Caki2 (cell line): ENCODE measurements at regions not wholly inside any gene's neighbourhood (a gene's known extent, or its start where the extent isn't known, plus 50 kb on each side); places are given as distances from the start of the nearest gene placed in this dataset.
"Not testable (repeated sequence)": the region's sequence is repeated elsewhere in the genome, so short reads cannot be mapped to it uniquely, and the experiment has no call there.

Experiments
- DNase-seq: peaks from one replicate; pipeline ENCODE4 v3.0.0-alpha.2; 2015; ENCODE audit warnings: low read depth
- in situ Hi-C: cut with HindIII; loops from 2 replicates; pipeline ENCODE4 v1.10.0; 2016; ENCODE audit warnings: low sequenced_read_pairs, low pct_unique_long_range_greater_than_20kb, mixed read lengths

DNA sequence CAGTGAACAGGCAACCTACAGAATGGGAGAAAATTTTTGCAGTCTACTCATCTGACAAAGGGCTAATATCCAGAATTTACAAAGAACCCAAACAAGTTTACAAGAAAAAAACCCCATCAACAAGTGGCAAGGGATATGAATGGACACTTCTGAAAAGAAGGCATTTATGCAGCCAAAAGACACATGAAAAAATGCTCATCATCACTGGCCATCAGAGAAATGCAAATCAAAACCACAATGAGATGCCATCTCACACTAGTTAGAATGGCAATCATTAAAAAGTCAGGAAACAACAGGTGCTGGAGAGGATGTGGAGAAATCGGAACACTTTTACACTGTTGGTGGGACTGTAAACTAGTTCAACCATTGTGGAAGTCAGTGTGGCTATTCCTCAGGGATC is 80.3 kb downstream of the ZNF474 start:
- DNase-seq, in situ Hi-C loops: not testable (repeated sequence)

DNA sequence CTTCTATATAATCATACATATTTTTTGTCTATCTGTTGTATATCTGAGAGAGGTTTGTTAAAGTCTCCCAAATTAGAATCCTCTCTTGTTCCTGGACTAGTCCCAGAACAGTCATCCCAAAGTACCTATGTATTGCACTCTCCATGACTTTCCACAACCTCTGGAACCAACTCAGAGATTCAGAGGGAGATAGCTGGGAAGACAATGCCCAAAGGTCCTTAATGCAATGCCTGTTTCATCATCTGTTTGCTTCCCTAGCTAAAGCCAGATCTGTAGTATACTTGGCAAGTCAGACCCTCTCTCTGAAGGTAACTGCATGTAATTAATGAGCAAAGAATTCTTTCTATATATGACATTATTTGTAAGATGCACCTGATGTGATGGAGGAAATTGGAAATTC is 89.4 kb downstream of the ZNF474 start:
- in situ Hi-C loops = no loop called here
- no peak for DNase-seq

DNA sequence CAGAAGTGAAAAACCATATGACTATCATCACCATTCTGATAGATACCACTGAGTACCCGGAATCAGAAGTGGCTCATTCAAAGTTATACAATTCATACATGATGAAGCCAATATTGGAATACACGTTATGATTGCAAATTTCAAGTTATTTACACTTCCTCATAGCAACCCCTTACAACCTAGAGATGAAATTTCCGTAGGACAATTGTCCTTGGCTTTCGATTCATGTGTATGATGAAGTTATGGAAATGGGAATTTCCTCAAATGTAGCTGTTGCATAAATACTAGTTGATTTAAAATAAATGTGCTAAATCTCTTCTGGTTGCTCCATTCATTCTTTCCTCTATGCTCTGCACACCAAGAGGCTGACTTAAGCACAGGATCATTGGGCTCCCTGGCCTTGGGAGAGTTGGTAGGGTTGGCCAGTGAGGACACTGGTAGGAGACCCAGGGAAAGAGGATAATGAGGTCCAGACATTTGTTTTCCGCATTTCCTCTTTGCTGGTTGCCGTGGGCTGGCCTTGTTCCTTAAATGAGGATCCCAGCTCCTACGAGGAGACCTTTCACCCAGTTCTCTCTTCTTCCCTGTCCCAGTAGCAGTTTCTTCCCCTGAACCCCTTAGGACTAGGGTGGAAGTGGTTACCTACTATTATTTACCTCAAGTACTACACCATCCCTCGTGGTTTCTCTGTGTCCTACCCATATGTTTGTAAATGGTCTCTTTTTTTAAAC is 90.3 kb downstream of the ZNF474 start:
- in situ Hi-C loops = no loop called here
- DNase-seq = no peak

DNA sequence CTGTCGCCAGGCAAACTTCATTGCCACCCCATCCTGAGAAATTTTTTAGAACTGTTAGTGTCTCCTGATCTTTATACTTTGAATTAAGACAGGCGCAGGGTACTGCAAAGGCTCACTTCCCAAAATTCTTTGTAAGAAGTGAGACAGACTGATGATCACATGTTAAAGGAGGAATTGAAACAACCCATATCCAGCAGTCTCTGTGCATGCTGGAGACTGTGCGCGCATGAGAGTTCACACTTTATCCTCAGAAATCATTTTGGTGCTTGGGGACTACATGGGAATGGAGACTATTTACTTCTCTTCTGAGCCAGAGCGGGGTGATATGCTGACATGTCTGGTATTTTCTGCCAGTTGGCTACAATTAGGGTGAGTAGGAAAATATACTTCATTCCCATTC is 91.2 kb downstream of the ZNF474 start:
- no peak for DNase-seq
- in situ Hi-C loops = no loop called here

DNA sequence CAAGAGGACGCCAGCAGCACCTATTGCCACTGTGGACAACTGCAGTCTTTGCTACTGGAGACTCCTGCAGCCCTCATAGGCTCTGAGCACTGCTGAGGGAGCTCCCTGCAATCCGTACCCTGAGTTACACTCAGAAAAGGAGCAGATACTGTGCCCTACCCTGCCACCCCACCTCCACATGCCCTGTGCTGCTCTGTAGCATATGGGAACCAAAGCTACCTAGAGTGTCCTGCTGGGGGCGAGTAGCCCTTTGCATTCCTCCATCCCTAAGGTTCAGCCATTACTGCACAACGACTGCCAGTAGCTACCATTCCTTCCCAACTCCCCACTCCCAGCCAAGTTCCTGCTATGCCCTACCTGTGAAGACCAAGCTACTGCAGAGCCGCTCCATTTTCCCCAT is 90.2 kb upstream of the SNCAIP start:
- no peak for DNase-seq
- in situ Hi-C loops = no loop called here

DNA sequence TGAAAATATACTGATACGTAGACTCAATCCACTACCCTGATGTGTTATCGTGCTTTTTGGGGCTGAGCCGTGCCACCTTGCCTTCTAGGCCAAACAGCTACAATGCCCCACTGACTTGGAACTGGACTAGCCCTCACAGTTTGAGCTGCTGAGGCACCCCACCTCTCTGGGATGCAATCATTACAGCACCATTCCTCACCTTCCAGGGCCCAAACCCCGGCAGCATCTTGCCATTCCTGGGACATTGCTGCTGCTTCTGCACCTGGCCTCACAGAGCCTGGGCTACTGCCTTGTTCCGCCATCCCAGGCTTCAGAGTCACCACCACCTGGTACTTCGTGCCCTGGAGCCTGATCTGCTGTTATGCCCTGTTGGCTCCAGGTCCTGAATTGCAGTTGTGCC is 89.5 kb upstream of the SNCAIP start:
- in situ Hi-C loops = no loop called here
- no peak for DNase-seq

DNA sequence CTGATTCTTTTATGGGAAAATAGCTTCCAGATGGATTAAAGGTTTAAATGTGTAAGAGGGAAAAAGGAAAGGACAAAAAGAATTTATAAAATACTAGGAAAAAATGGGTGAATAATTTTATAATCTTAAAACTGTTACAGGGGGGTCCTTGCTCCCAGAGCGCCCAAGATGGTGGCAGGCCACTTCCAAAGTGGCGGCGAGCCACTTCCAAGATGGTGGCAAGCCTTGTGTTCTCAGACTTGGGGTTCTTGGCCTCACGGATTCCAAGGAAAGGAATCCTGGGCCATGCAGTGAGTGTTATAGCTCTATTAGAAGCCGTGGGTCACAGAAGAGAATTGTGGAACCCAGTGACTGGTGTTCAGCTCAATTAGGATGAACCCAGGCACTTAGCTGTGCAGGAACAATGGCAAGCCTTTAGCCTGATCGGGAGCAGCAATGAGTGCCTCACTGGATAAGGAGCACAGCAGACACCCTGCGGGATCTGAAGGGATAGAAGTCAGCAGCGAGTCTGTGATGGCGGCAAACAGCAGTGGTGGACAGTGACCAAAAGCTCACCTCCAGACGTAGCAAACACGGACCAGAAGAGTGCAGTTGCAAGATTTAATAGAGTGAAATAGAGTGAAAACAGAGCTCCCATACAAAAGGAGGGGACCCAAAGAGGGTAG is 83.2 kb upstream of the SNCAIP start:
- DNase-seq = no peak
- in situ Hi-C loops = no loop called here

DNA sequence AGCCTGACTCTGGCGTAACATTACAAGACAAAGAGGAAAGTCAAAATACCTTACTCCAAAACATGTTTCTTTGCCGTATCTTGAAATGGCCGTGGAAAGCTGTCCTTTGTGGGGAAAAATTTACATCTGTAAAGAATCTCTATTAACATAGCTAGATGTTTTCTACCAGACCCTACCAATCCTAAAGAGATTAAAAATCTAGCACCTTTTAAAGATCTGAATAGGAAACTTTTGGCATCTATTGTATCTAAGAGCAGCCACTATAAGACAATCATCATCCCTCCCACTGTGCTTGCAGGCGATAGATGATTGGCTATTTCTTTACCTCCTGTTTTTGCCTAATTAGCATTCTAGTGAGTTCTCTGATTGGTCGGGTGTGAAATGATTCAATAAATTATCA is 82.5 kb upstream of the SNCAIP start:
- DNase-seq = no peak
- in situ Hi-C loops = no loop called here

DNA sequence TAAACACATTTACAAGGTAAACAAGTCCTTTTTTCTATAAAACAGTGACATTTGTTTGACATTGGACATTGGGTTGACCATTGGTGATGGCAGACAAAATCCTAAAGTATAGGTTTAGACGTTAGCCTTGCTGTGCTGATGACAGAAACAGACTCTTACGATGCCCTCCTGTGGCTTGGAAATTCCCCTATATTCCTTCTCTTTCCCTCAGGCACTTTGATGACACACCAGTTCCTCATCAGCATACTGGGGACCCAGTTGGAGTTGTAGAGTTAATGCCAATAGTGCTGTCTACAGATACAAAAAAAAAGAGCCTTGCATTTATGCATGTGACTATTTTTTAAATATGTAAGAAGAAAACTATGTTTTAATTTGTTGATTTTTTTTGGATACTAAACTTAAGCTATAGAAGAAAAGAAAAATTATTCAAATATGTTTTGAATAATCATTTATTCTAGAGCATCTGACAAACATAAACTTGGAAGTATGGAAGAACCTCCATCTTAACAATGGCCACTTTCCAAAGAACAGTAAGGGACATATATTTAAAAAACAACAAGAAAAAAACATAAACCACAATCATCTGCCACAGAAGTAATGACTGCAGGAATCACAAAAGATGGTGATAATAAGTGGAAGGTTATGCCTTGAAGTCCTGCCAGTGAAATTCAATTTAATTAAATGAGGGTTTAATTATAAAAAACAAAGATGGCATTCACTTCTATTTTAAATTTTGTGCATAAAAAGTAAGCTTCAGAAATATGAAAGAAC is 75.6 kb upstream of the SNCAIP start:
- peak; percentile 3 for DNase-seq
- in situ Hi-C loops = no loop called here

DNA sequence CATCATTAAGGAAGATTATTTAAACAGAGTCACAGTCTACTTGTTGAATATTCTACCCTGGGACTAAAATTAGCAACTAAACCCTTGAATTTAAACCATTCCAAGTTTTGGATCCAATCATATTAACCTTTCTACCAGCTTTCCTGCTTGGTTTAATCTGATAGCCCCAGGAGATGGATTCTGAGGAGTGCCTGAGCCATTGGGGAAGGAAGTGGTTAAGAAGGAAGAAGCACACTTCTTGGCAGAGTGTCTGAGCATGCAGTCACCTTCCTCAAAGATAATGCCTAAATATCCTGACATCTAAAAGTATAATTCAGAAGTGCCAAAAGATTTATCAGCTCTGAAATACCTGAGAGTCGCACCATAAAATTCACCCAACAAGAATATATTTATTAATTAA is 74.1 kb upstream of the SNCAIP start:
- no peak for DNase-seq
- in situ Hi-C loops = no loop called here

DNA sequence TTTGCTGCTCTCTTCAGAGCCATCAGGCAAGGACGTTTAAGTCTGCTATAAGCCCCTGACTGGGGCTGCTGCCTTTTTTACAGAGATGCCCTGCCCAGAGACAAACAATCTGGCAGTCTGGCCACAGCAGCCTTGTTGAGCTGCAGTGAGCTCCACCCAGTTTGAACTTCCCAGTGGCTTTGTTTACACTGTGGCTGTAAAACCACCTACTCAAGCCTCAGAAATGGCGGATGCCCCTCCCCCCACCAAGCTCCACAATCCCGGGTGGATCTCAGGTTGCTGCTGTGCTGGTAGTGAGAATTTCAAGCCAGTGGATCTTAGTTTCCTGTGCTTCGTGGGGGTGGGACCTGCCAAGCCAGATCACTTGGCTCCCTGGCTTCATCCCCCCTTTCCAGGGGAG is 59.7 kb upstream of the SNCAIP start:
- in situ Hi-C loops = no loop called here

DNA sequence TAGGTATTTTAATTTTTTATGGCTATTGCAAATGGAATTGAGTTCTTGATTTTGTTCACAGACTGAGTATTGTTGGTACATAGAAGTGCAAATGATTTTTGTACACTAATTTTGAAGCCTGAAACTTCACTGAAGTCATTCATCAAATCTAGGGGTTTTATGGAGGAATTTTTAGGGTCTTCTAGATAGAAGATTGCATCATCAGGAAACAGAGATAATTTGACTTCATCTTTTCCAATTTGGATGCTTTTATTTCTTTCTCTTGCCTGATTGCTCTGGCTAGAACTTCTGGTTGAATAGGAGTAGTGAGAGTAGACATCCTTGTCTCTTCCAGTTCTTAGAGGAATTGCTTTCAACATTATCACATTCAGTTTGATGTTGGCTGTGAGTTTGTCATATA is 58.2 kb upstream of the SNCAIP start:
- DNase-seq = no peak
- in situ Hi-C loops = no loop called here

More for the DNA sequence above, 59.7 kb upstream of the SNCAIP start:
- DNase-seq = no peak

DNA sequence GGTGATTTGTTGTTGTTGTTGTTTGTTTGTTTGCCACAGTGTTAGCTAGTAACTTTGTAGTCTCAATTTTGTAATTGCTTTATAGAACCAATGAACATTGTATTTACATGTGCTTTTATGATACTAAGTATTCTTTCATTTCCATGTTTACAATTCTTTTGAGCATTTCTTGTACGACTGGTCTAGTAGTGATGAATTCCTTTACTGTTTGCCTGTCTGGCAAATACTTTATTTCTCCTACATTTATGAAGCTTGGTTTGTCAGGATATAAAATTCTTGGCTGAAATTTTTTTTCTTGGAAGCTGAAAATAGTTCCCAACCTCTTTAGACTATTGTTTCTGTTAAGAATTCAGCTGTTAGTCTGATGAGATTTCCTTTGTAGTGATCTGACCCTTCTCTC is 55.6 kb upstream of the SNCAIP start:
- in situ Hi-C loops = no loop called here

DNA sequence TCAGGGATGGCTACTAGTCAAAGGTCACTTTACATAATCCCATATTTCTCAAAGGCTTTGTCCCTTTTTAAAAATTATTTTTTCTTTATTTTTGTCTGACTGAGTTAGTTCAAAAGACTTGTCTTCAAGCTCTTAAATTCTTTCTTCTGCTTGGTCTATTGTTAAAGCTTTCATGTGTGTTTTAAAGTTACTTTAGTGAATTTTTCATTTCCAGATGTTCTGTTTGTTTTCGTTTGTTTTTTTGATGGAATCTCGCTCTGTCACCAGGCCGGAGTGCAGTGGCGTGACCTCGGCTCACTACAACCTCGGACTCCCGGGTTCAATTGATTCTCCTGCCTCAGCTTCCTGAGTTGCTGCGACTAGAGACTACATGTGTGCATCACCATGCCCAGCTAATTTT is 55.0 kb upstream of the SNCAIP start:
- in situ Hi-C loops = no loop called here
- DNase-seq = no peak

More for the DNA sequence above, 55.6 kb upstream of the SNCAIP start:
- no peak for DNase-seq

DNA sequence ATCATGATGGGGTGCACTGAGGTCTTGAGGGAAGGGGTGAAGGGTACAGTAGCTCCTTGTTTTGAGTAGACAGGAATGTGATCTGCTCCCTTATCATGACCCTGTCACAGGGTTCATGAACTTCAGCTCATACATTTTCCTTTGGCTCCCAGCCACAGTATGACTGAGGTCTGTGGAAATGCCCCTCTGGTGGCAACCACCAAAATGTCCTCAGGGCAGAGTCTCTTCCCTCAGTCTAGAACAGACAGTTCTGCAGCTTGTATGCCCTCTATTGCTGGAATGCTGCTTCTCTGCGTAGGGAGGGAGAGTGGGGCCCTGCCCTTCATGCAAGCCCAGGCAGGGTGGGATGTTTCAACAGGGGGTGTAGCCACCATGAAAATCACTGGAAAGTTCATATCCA is 53.8 kb upstream of the SNCAIP start:
- DNase-seq = no peak
- in situ Hi-C loops = no loop called here

DNA sequence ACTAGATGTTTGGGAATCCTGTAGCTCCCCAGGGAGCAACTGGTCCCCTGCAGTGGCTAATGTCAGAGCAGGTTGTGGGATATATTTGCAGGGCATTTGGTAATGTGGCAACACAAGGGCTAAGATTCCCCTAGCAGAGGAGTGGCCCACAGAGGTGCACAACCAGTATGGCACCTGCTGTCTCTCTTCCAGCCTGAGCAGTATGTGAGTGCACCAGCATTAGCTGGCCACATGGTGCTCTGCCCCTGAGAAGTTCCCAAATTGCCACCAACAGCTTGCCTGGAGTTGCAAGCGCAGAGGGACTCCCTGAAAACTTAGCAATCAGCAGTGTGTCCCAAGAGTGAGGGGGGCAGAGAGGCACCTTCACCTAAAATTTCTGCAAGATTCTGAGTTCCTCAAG is 53.2 kb upstream of the SNCAIP start:
- in situ Hi-C loops = no loop called here
- no peak for DNase-seq

DNA sequence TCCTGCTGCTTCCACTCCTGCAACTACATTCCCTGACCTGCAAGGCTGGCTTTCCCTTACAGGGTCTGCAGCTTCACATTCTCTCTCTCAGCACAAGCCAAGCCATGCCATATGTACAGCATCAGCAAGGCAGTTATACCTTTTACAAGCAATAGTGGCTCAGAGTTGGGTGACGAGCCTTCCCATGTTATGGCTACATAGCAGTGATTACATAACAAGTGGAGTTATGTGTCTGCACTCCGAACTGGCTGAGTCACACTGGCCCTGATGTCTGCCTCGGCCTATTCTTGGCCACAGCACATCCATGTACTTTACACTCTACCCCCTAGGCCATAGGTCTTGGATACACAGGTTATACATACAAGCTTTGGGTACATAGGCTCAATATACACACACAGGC is 52.0 kb upstream of the SNCAIP start:
- no peak for DNase-seq
- in situ Hi-C loops = no loop called here

DNA sequence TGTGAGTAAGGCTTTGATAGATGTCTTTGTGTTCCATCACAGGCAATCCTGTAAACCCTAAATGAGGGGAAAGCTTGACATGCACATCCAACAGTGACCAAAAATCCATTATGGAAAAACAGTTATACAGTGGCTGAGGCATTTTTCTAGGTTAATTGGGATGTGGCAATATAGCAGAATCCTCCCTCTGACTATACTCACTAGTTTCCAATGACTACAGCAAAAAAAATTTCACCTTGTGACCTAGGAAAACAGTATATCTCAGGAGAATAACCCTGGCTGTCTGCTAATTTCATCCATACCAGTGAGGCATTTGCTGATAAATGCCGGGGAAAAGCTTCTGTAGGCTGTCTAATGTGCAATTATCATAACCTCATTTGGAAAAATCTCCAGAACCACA is 49.9 kb upstream of the SNCAIP start:
- in situ Hi-C loops = no loop called here
- DNase-seq = no peak
